Breast epithelium (tissue), 4 donors: ENCODE measurements at regions not wholly inside any gene's neighbourhood (a gene's known extent, or its start where the extent isn't known, plus 50 kb on each side); places are given as distances from the start of the nearest gene placed in this dataset.
"Not testable (repeated sequence)": the region's sequence is repeated elsewhere in the genome, so short reads cannot be mapped to it uniquely, and the experiment has no call there.

Experiments used
- DNase-seq, 2 donors: peaks; one replicate each; pipeline ENCODE4 v3.0.0-alpha.2; 2019; ENCODE audit warnings: low spot score in 2 of 2
- H3K27ac ChIP-seq, 2 donors: fragments of 200-600 bp; sonication (generic) in 1 of 2; one replicate each; pipeline ENCODE4 v1.5.1; 2016 to 2019; ENCODE audit warnings: mild to moderate bottlenecking in 1 of 2
- H3K27me3 ChIP-seq, 2 donors: fragments of 200-600 bp; sonication (generic) in 1 of 2; one replicate each; pipeline versions ENCODE4 v1.5.1 to v1.6.0; 2017 to 2019; ENCODE audit warnings: control low read depth in 1 of 2, mild to moderate bottlenecking in 1 of 2
- H3K36me3 ChIP-seq: fragments of 200-600 bp; one replicate; pipeline ENCODE4 v1.5.1; 2019
- H3K4me1 ChIP-seq, 2 donors: fragments of 200-600 bp; sonication (generic); one replicate each; pipeline ENCODE4 v1.5.1; 2016 to 2019; ENCODE audit warnings: control low read depth in 1 of 2
- H3K4me3 ChIP-seq, 3 donors: fragments of 200-600 bp; sonication (generic); 1 replicate in 2 of 3; 2 replicates in 1 of 3; pipeline ENCODE4 v1.5.1; 2016 to 2019; ENCODE audit warnings: mild to moderate bottlenecking in 3 of 3, moderate library complexity in 2 of 3
- H3K9me3 ChIP-seq, 2 donors: fragments of 200-600 bp; sonication (generic) in 1 of 2; one replicate each; pipeline ENCODE4 v1.5.1; 2016 to 2019; ENCODE audit warnings: control low read depth in 1 of 2
- CTCF ChIP-seq, 3 donors: fragments of 450-650 bp; IDR thresholded peaks; one replicate each; pipeline ENCODE4 v1.5.1; 2016 to 2017; ENCODE audit warnings: antibody characterized with exemption in 3 of 3, mild to moderate bottlenecking in 3 of 3, moderate library complexity in 3 of 3
- POLR2A ChIP-seq: fragments of 450-650 bp; IDR thresholded peaks from one replicate; pipeline ENCODE4 v1.6.1; 2016; ENCODE audit warnings: antibody characterized with exemption, mild to moderate bottlenecking, moderate library complexity
- POLR2AphosphoS5 ChIP-seq, 3 donors: sonication (generic); formaldehyde crosslinking; IDR thresholded peaks; one replicate each; pipeline ENCODE4 v1.6.1; 2017; ENCODE audit warnings: antibody characterized with exemption in 3 of 3
- intact Hi-C: fragments of 100-400 bp; cut with DNase I; formaldehyde crosslinking; loops from one replicate; pipeline ENCODE4 v1.15.1; 2023; ENCODE audit warnings: low total_unique reads

DNA sequence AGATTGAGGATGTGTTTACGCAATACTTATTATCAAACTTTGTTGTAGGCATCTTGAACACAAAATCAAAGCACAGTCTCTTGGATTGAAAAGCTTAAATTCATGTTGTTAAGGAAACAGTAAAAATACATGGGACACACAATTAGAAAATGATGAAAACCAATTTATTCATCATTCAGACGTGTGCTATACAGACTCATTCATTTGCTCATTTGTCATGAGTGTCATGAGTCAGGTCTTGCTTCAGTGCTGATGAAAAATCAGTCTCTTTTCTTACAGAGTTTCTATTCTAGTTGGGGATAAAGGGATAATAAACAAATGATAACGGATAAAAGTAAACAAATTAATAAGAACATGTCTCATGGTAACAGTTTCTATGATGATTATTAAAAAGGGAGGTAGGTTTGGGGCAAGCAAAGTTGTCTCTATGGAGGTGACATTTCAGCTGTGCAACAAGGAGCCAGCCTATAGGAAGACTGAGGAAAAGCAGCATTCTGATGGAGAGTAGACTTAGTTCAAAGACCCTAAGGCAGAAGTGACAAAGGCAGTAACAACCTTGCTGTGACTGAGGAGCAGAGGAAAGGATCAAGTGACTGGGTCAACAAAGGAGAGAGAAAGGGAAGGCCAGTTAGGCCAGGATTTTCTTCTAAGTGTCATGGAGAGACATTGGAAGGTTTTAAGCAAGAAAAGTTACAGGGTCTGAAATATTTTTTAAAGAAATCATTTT is 224.0 kb upstream of the HHIP start:
- Histone ChIP-seq H3K27ac (no peak overlapping the region), H3K9me3 (no peaks in the 10 kb centered on the region), H3K27me3 (no peaks in the 10 kb centered on the region), H3K36me3 (no peaks in the 10 kb centered on the region), H3K4me1 (no peaks in the 10 kb centered on the region), H3K4me3 (no peak overlapping the region)
- no peak for DNase-seq
- intact Hi-C loops, result no loop called here
- TF ChIP-seq POLR2AphosphoS5 (IDR thresholded peaks at IDR 0.05) (no peak), CTCF (IDR thresholded peaks at IDR 0.05) (no peak), POLR2A (no peak)

GRCh38 chr4:144423930-144424329 is 222.0 kb upstream of the HHIP start:
- no peak for DNase-seq
- H3K4me3 ChIP-seq, result no peak overlapping the region
- intact Hi-C loops, result no loop called here
- no peaks in the 10 kb centered on the region for H3K36me3 ChIP-seq
- no peaks in the 10 kb centered on the region for H3K27me3 ChIP-seq
- no peak overlapping the region for H3K27ac ChIP-seq
- H3K9me3 ChIP-seq, result no peaks in the 10 kb centered on the region
- no peaks in the 10 kb centered on the region for H3K4me1 ChIP-seq
- TF ChIP-seq POLR2AphosphoS5 (IDR thresholded peaks at IDR 0.05) (no peak), CTCF (IDR thresholded peaks at IDR 0.05) (no peak), POLR2A (no peak)

GRCh38 chr4:144426023-144426422 is 219.9 kb upstream of the HHIP start:
- intact Hi-C loops, DNase-seq, H3K27ac ChIP-seq, H3K4me1 ChIP-seq, H3K9me3 ChIP-seq, H3K36me3 ChIP-seq, H3K4me3 ChIP-seq, H3K27me3 ChIP-seq: not testable (repeated sequence)

GRCh38 chr4:144442713-144443112 is 203.2 kb upstream of the HHIP start:
- Histone ChIP-seq H3K36me3 (no peaks in the 10 kb centered on the region), H3K27ac (no peak overlapping the region), H3K9me3 (no peaks in the 10 kb centered on the region), H3K27me3 (no peaks in the 10 kb centered on the region), H3K4me3 (no peak overlapping the region), H3K4me1 (no peaks in the 10 kb centered on the region)
- intact Hi-C loops, result loop anchor here (1.0 kb wide), 1 partner anchor 8 kb away; no protein-coding TSS in a partner anchor
- no peak for DNase-seq
- no peak for TF ChIP-seq POLR2AphosphoS5 (IDR thresholded peaks at IDR 0.05)
- no peak for TF ChIP-seq POLR2A
- TF ChIP-seq CTCF (IDR thresholded peaks at IDR 0.05), result no peak

GRCh38 chr4:144449611-144450010 is 196.3 kb upstream of the HHIP start:
- no peaks in the 10 kb centered on the region for H3K36me3 ChIP-seq
- intact Hi-C loops, result no loop called here
- DNase-seq, result no peak

More at GRCh38 chr4:144449611-144450010, 196.3 kb upstream of the HHIP start:
- Histone ChIP-seq H3K27ac (no peak overlapping the region), H3K4me1 (no peaks in the 10 kb centered on the region), H3K27me3 (no peaks in the 10 kb centered on the region), H3K9me3 (no peaks in the 10 kb centered on the region), H3K4me3 (no peak overlapping the region)
- TF ChIP-seq CTCF (IDR thresholded peaks at IDR 0.05) (no peak), POLR2A (no peak), POLR2AphosphoS5 (IDR thresholded peaks at IDR 0.05) (no peak)
